ENCODE measurements at regions not wholly inside any gene's neighbourhood (a gene's known extent, or its start where the extent isn't known, plus 50 kb on each side); places are given as distances from the start of the nearest gene placed in this dataset.

- no peak for TF ChIP-seq POLR2A (IDR thresholded peaks at IDR 0.05)
- no peak for TF ChIP-seq EP300 (IDR thresholded peaks at IDR 0.05)
- TF ChIP-seq CTCF (IDR thresholded peaks at IDR 0.05), result no peak
- Histone ChIP-seq H3K27me3 (no peaks in the 10 kb centered on the region), H3K27ac (peak overlapping the region in 2 of 4 donors; percentile 94 to 99), H3K36me3 (peaks cover 0 to 30% (median 0%) of the 10 kb centered on the region in 3 donors), H3K4me3 (no peak overlapping the region), H3K4me1 (peaks cover 0 to 96% (median 53%) of the 10 kb centered on the region in 4 donors), H3K9me3 (no peaks in the 10 kb centered on the region)
- DNase-seq (ENCODE audit: low spot score in 2 of 2), result no peak
- WGBS, 2 donors, result 100% methylated on average over 1 of the region's 1 CpG
Measured at GRCh38 chr7:130906575-130906974, 172.6 kb upstream of the KLF14 start.

DNA sequence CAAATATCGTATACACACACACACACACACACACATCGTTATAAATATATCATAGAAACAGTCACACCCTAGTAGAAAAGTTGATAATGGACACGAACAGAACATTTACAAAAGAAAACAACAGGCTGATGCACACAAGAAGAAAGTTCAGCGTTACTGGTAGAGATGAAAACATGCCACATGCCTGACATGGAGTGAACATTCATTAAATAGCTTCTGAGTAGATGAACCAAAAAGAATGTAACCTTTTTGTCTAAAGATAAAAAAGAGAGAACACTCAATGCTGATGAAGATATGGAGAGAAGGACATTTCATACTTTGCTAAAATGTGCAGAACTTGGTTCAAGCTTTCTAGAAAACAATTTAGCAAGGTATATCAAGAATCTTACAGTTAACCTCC is 173.4 kb upstream of the KLF14 start:
- no peaks in the 10 kb centered on the region for H3K27me3 ChIP-seq
- H3K4me1 ChIP-seq, result peaks cover 0 to 96% (median 49%) of the 10 kb centered on the region in 4 donors
- peak overlapping the region in 1 of 4 donors; percentile 99 for H3K27ac ChIP-seq

GRCh38 chr7:130908345-130909160 is 174.5 kb upstream of the KLF14 start:
- H3K9me3 ChIP-seq, result no peaks in the 10 kb centered on the region
- WGBS, 2 donors, result 93% methylated on average over 11 of the region's 11 CpGs
- no peaks in the 10 kb centered on the region for H3K27me3 ChIP-seq
- H3K36me3 ChIP-seq, result peaks cover 0 to 30% (median 0%) of the 10 kb centered on the region in 3 donors
- DNase-seq (ENCODE audit: low spot score in 2 of 2), result no peak
- H3K27ac ChIP-seq, result peak overlapping the region in 3 of 4 donors; percentile 43 to 94 (median 93)
- H3K4me3 ChIP-seq, result peak overlapping the region in 1 of 4 donors; percentile 51
- peaks cover 0 to 88% (median 38%) of the 10 kb centered on the region in 4 donors for H3K4me1 ChIP-seq
- TF ChIP-seq CTCF (IDR thresholded peaks at IDR 0.05), result no peak
- no peak for TF ChIP-seq EP300 (IDR thresholded peaks at IDR 0.05)
- no peak for TF ChIP-seq POLR2A (IDR thresholded peaks at IDR 0.05)

More for the DNA sequence above, 173.4 kb upstream of the KLF14 start:
- DNase-seq (ENCODE audit: low spot score in 2 of 2), result no peak
- WGBS, 2 donors, result 80 to 84% methylated on average over 4 of the region's 4 CpGs
- TF ChIP-seq POLR2A (IDR thresholded peaks at IDR 0.05) (no peak), CTCF (IDR thresholded peaks at IDR 0.05) (no peak), EP300 (IDR thresholded peaks at IDR 0.05) (no peak)
- no peaks in the 10 kb centered on the region for H3K9me3 ChIP-seq
- no peak overlapping the region for H3K4me3 ChIP-seq
- peaks cover 0 to 30% (median 0%) of the 10 kb centered on the region in 3 donors for H3K36me3 ChIP-seq

- Histone ChIP-seq H3K9me3 (no peaks in the 10 kb centered on the region), H3K27ac (peak overlapping the region in 3 of 4 donors; percentile 43 to 94 (median 93)), H3K27me3 (no peaks in the 10 kb centered on the region), H3K36me3 (peaks cover 0 to 30% (median 0%) of the 10 kb centered on the region in 3 donors), H3K4me1 (peaks cover 4 to 88% (median 39%) of the 10 kb centered on the region in 4 donors), H3K4me3 (peak overlapping the region; percentile 13 to 55 (median 36))
- no peak for DNase-seq (ENCODE audit: low spot score in 2 of 2)
- 96% methylated on average over 14 of the region's 14 CpGs for WGBS, 2 donors
- no peak for TF ChIP-seq CTCF (IDR thresholded peaks at IDR 0.05)
Measured at GRCh38 chr7:130909161-130909836, 175.3 kb upstream of the KLF14 start.

Data from tibial nerve (tissue), 4 donors.